HG02763 (cell line): ENCODE measurements at regions not wholly inside any gene's neighbourhood (a gene's known extent, or its start where the extent isn't known, plus 50 kb on each side); places are given as distances from the start of the nearest gene placed in this dataset.

Source experiments
- ATAC-seq: cut with Tn5 transposase; IDR thresholded peaks from one replicate; pipeline ENCODE4 v1.9.1; 2021; ENCODE audit warnings: mild to moderate bottlenecking, moderate library complexity; ENCODE audit not compliant: unreplicated experiment

- ATAC-seq, result no peak
These were observed 305.3 kb downstream of the SLC6A15 start for GRCh38 chr12:84607170-84607819.

- no peak for ATAC-seq
These were observed 306.6 kb downstream of the SLC6A15 start for GRCh38 chr12:84605983-84606382.

GRCh38 chr12:84604551-84604950 lies 308.0 kb downstream of the SLC6A15 start:
- no peak for ATAC-seq

- ATAC-seq, result no peak
These were observed 308.9 kb downstream of the SLC6A15 start for GRCh38 chr12:84603484-84604248.

GRCh38 chr12:84601483-84601882 lies 311.1 kb downstream of the SLC6A15 start:
- no peak for ATAC-seq

GRCh38 chr12:84599539-84599938 lies 313.1 kb downstream of the SLC6A15 start:
- no peak for ATAC-seq

- no peak for ATAC-seq
These were observed 316.3 kb downstream of the SLC6A15 start for GRCh38 chr12:84596266-84596665.

- no peak for ATAC-seq
These were observed 318.4 kb downstream of the SLC6A15 start for GRCh38 chr12:84594157-84594556.

- ATAC-seq, result no peak
These were observed 326.7 kb downstream of the SLC6A15 start for GRCh38 chr12:84585776-84586395.

GRCh38 chr12:84572196-84572595 lies 340.4 kb downstream of the SLC6A15 start:
- ATAC-seq, result no peak

GRCh38 chr12:84562331-84562730 lies 350.3 kb downstream of the SLC6A15 start:
- no peak for ATAC-seq

GRCh38 chr12:84561351-84561750 lies 351.2 kb downstream of the SLC6A15 start:
- no peak for ATAC-seq

GRCh38 chr12:84554199-84554723 lies 358.3 kb downstream of the SLC6A15 start:
- ATAC-seq, result no peak

- ATAC-seq, result no peak
These were observed 359.1 kb downstream of the SLC6A15 start for GRCh38 chr12:84553331-84554117.

- no peak for ATAC-seq
These were observed 361.2 kb downstream of the SLC6A15 start for GRCh38 chr12:84551373-84551772.

GRCh38 chr12:84550518-84550917 lies 362.1 kb downstream of the SLC6A15 start:
- no peak for ATAC-seq

GRCh38 chr12:84542289-84542688 lies 370.3 kb downstream of the SLC6A15 start:
- no peak for ATAC-seq

GRCh38 chr12:84537666-84538065 lies 374.9 kb downstream of the SLC6A15 start:
- no peak for ATAC-seq

- ATAC-seq, result no peak
These were observed 399.8 kb downstream of the SLC6A15 start for GRCh38 chr12:84512751-84513150.

GRCh38 chr12:84508851-84509260 lies 403.7 kb downstream of the SLC6A15 start:
- no peak for ATAC-seq
